ENCODE measurements at regions not wholly inside any gene's neighbourhood (a gene's known extent, or its start where the extent isn't known, plus 50 kb on each side); places are given as distances from the start of the nearest gene placed in this dataset.

DNA sequence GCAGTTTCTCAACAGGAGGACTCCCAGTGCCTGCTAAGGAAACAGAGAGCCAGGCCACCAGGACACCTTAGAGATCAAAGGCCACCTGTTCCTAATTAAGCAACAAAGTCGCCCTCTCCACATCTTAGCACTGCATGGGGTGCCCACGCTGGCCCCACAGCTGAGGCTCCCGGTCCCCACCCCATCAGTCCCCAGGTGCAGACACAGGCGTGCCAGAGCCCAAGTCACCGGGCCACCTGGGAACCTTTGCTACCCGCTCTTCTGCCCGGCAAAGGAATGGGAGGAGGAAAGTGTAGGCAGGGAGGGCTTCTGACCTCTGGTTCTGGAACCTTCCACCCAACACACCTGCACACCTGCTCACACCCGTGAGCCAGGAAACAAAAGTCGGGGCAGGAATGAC is 85.5 kb upstream of the PRR5 start:
- no peak for TF ChIP-seq ZFX (IDR thresholded peaks at IDR 0.05)
- TF ChIP-seq, protein P1, sequence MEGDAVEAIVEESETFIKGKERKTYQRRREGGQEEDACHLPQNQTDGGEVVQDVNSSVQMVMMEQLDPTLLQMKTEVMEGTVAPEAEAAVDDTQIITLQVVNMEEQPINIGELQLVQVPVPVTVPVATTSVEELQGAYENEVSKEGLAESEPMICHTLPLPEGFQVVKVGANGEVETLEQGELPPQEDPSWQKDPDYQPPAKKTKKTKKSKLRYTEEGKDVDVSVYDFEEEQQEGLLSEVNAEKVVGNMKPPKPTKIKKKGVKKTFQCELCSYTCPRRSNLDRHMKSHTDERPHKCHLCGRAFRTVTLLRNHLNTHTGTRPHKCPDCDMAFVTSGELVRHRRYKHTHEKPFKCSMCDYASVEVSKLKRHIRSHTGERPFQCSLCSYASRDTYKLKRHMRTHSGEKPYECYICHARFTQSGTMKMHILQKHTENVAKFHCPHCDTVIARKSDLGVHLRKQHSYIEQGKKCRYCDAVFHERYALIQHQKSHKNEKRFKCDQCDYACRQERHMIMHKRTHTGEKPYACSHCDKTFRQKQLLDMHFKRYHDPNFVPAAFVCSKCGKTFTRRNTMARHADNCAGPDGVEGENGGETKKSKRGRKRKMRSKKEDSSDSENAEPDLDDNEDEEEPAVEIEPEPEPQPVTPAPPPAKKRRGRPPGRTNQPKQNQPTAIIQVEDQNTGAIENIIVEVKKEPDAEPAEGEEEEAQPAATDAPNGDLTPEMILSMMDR (conservative IDR thresholded peaks at IDR 0.05) = no peak
- no peak overlapping the region for H3K27ac ChIP-seq

DNA sequence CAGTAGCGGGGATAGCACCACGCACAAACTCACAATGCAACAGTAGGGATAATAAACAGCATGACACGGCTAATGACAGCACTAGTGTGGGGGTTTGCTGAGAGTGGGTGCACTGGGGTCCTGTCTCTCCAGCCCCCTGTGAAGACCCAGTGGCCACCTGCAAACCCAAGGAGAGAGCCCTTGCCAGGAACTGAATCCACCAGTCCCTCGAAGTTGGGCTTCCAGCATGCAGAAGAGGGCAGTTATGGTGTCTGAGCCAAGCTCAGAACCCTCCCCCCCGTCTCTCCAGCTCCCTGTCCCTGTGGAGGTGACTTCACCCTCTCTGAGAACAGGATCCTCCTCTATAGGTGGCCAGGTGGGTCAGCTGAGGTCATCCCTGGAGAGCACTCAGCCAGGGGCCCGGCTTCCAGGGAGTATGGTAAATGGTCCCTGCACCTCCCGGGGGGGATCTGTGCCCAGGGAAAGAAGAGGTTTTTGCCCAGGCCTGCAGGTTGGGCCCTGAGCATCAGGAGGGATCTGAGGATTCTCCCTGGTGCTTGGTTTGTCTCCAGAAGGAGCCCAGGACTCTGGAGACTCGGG is 86.3 kb upstream of the PRR5 start:
- H3K27ac ChIP-seq = no peak overlapping the region
- no peak for TF ChIP-seq ZFX (IDR thresholded peaks at IDR 0.05)

DNA sequence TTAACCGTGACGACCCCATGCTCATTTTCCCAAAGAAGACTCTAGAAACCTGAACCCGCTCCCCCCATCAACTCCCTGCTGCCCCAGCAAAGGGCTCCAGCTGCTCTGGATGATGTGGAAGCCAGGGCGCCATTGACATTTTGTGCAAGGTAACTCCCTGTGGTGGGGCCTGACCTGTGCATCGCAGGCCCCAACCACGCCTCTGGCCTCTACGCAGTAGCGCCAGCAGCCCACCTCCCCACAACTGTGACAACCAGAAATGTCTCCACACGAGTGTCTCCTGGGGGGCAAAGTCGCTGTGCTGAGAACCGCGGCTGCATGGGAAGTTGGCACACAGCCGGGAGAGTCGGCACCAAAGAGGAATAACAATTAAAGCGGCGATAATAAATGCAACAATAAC is 86.9 kb upstream of the PRR5 start:
- no peak for TF ChIP-seq ZFX (IDR thresholded peaks at IDR 0.05)
- TF ChIP-seq, protein P1 (conservative IDR thresholded peaks at IDR 0.05) = no peak
- H3K27ac ChIP-seq = no peak overlapping the region

DNA sequence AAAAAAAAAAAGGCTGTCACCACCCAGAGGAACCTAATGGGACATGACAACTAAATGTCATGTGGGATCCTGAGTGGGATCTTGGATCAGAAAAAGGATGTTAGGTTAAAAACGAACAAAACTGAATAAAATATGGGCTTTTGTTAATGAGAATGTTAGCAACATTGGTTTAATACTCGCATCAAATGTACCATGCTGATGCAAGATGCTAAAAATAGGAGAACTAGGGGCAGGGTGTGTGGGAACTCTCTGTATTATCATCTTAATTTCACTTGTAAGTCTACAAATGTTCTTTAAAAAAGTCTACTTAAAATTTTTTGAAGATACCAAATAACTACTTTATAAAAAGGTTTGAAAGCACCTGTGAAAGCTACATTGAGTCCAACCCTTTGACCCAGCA is 88.8 kb upstream of the PRR5 start:
- TF ChIP-seq ZFX (IDR thresholded peaks at IDR 0.05) = no peak
- TF ChIP-seq, protein P1 (conservative IDR thresholded peaks at IDR 0.05) = no peak
- no peak overlapping the region for H3K27ac ChIP-seq

DNA sequence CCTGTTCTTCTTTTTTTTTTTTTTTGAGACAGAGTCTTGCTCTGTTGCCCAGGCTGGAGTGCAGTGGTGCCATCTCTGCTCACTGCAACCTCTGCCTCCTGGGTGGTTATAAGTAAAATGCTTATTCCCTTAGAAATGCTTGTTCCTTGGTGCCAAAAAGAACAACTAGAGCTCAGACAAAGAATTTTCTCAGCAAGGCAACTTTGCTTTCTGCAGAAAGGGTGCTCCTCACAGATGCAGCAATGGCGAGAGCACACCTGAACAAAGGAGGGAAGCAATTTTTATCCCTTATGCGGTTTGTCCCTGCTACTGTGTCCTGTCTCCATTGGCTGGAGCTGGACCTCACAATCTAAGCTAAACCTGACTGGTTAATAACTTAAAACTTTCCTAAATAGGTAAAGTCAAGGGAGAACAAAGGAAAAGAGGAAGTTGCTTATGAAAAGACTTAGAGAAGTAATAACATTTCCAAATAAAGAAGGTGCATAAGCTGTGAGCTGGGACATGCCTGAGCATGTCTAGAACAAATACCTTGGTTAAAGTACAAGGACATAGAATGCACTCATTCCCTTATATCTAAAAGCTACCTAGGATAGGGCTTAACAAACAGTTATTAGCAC is 90.0 kb upstream of the PRR5 start:
- no peak overlapping the region for H3K27ac ChIP-seq
- TF ChIP-seq, protein P1 (conservative IDR thresholded peaks at IDR 0.05) = no peak
- no peak for TF ChIP-seq ZFX (IDR thresholded peaks at IDR 0.05)

DNA sequence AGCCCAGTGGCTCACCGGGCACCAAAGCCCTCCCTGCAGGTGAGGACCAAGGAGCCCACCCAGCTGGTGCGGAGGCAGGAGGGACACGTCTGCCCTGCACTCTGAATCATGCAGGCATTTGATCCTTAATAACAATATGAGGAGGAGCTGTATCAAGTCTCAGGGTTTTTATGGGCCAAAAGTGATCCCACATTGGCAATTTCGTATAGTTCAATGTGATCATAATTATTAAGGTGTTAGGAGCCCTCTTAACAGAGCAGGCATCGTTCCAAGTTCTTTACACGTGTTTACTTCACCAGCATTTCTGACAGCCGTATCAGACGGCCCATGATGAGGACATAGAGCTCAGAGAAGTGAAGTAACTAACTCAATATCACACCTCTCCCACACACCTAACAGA is 91.9 kb upstream of the PRR5 start:
- TF ChIP-seq ZFX (IDR thresholded peaks at IDR 0.05) = no peak
- TF ChIP-seq, protein P1 (conservative IDR thresholded peaks at IDR 0.05) = no peak
- no peak overlapping the region for H3K27ac ChIP-seq

DNA sequence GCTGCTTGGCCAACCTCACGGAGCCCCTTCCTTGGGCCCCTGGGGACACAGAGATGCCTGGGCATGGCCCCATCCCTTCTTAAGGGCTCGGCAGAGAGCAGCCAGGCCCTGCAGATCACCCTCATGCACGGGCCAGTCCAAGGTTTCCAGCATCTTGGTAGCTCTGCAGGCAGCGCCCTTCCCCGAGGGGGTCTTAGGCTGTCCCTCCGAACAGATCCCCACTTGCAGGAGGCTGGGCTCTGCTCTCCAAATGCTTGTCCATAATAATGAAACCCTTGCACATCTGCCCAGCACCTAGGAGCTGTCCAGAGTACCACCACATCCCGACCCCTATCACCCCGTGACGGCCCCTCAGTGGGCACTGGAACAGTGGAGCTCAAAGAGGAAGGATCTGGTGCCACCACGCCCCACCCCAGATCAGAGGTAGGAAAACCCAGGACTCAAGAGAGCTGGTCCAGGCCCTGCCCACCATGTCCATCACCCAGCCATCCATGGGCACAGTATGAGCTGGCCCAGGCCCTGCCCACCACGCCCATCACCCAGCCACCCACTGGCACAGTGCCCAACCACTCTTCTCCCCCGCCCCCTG is 92.5 kb upstream of the PRR5 start:
- H3K27ac ChIP-seq = no peak overlapping the region
- TF ChIP-seq, protein P1 (conservative IDR thresholded peaks at IDR 0.05) = no peak
- no peak for TF ChIP-seq ZFX (IDR thresholded peaks at IDR 0.05)
